Activated B cell treated with CpG ODN at 0.5 μM for 24 hours (primary cell): ENCODE measurements at regions not wholly inside any gene's neighbourhood (a gene's known extent, or its start where the extent isn't known, plus 50 kb on each side); places are given as distances from the start of the nearest gene placed in this dataset.

Source experiments
- ATAC-seq: fragments of 200-7000 bp; cut with Tn5 transposase; one replicate; pipeline ENCODE4 v1.10.0; 2021; ENCODE audit warnings: low read depth, mild to moderate bottlenecking, moderate library complexity
- CTCF ChIA-PET: fragments of 350-600 bp; sonication (Branson Sonifier 250); formaldehyde crosslinking; loops from one replicate; lab custom pipeline; 2021; ENCODE audit warnings: antibody characterized with exemption; lab: Charles Lee
- POLR2A ChIA-PET: fragments of 350-600 bp; sonication (Branson Sonifier 250); formaldehyde crosslinking; loops from one replicate; lab custom pipeline; 2021; ENCODE audit warnings: antibody characterized with exemption; lab: Charles Lee
- DNase-seq: peaks from one replicate; pipeline ENCODE4 v3.0.0; 2022
- H3K27ac Mint-ChIP-seq: one replicate; pipeline ENCODE4 v1.8.0; 2020; ENCODE audit warnings: mixed read lengths
- H3K27me3 Mint-ChIP-seq: one replicate; pipeline ENCODE4 v1.8.0; 2021; ENCODE audit warnings: mixed read lengths
- H3K36me3 Mint-ChIP-seq: one replicate; pipeline ENCODE4 v1.8.0; 2021; ENCODE audit warnings: low read depth, mixed read lengths
- H3K4me1 Mint-ChIP-seq: one replicate; pipeline ENCODE4 v1.8.0; 2021; ENCODE audit warnings: mixed read lengths
- H3K4me3 Mint-ChIP-seq: one replicate; pipeline ENCODE4 v1.8.0; 2020; ENCODE audit warnings: mild to moderate bottlenecking, mixed read lengths
- H3K9me3 Mint-ChIP-seq: one replicate; pipeline ENCODE4 v1.8.0; 2020; ENCODE audit warnings: mixed read lengths
- CTCF ChIP-seq: fragments of 200-600 bp; IDR thresholded peaks from one replicate; pipeline ENCODE4 v1.8.0; 2022; ENCODE audit warnings: antibody characterized with exemption, mild to moderate bottlenecking
- intact Hi-C: fragments of 100-400 bp; cut with micrococcal nuclease; formaldehyde crosslinking; loops from one replicate; pipeline ENCODE4 v1.15.1; 2024

GRCh38 chr4:42786350-42787078 is 106.0 kb upstream of the GRXCR1 start:
- Mint-ChIP-seq H3K9me3 (peaks cover 5% of the 10 kb centered on the region), H3K27me3 (peaks cover 6% of the 10 kb centered on the region), H3K4me3 (no peak overlapping the region), H3K4me1 (no peaks in the 10 kb centered on the region), H3K36me3 (no peaks in the 10 kb centered on the region), H3K27ac (no peak overlapping the region)
- intact Hi-C loops = no loop called here
- DNase-seq (no peak), ATAC-seq (no peak)
- TF ChIP-seq CTCF = no peak
- ChIA-PET CTCF (no interaction called here), POLR2A (no interaction called here)

GRCh38 chr4:42785817-42786216 is 106.7 kb upstream of the GRXCR1 start:
- no peak for TF ChIP-seq CTCF
- Mint-ChIP-seq H3K4me1 (no peaks in the 10 kb centered on the region), H3K36me3 (no peaks in the 10 kb centered on the region), H3K4me3 (no peak overlapping the region), H3K27me3 (peaks cover 6% of the 10 kb centered on the region), H3K9me3 (peaks cover 5% of the 10 kb centered on the region), H3K27ac (no peak overlapping the region)
- ATAC-seq = no peak
- POLR2A ChIA-PET = no interaction called here
- DNase-seq = no peak
- CTCF ChIA-PET = no interaction called here
- intact Hi-C loops = no loop called here

- peaks cover 5% of the 10 kb centered on the region for H3K9me3 Mint-ChIP-seq
- intact Hi-C loops = no loop called here
- H3K4me1 Mint-ChIP-seq = no peaks in the 10 kb centered on the region
- no peak for ATAC-seq
- peaks cover 6% of the 10 kb centered on the region for H3K27me3 Mint-ChIP-seq
- no peak for DNase-seq
- H3K4me3 Mint-ChIP-seq = no peak overlapping the region
- no peak overlapping the region for H3K27ac Mint-ChIP-seq
- ChIA-PET POLR2A (no interaction called here), CTCF (no interaction called here)
- no peaks in the 10 kb centered on the region for H3K36me3 Mint-ChIP-seq
- no peak for TF ChIP-seq CTCF
Observed at GRCh38 chr4:42781315-42781714, 111.2 kb upstream of the GRXCR1 start.

- Mint-ChIP-seq H3K4me1 (no peaks in the 10 kb centered on the region), H3K36me3 (no peaks in the 10 kb centered on the region), H3K27ac (no peak overlapping the region), H3K27me3 (peaks cover 2% of the 10 kb centered on the region), H3K9me3 (peaks cover 1% of the 10 kb centered on the region), H3K4me3 (no peak overlapping the region)
- no peak for DNase-seq
- TF ChIP-seq CTCF = no peak
- CTCF ChIA-PET = no interaction called here
- POLR2A ChIA-PET = no interaction called here
- intact Hi-C loops = no loop called here
- ATAC-seq = no peak
Observed at GRCh38 chr4:42778349-42778748, 114.2 kb upstream of the GRXCR1 start.

- Mint-ChIP-seq H3K9me3 (no peaks in the 10 kb centered on the region), H3K27ac (no peak overlapping the region), H3K4me1 (no peaks in the 10 kb centered on the region), H3K27me3 (no peaks in the 10 kb centered on the region), H3K36me3 (no peaks in the 10 kb centered on the region), H3K4me3 (no peak overlapping the region)
- ATAC-seq (no peak), DNase-seq (no peak)
- no peak for TF ChIP-seq CTCF
- intact Hi-C loops = loop anchor here (1.0 kb wide), 1 partner anchor 200 kb away; no protein-coding TSS in a partner anchor
- POLR2A ChIA-PET = no interaction called here
- CTCF ChIA-PET = interaction anchor here (0.7 to 3.5 kb wide), 4 partner anchors 111 to 244 kb away, joined by 3 to 51 read pairs (median 4); partner anchors contain the start of gene ATP8A1
Observed at GRCh38 chr4:42768125-42768748, 111.3 kb upstream of the ATP8A1 start.
